Heart right ventricle (tissue), 16 donors: ENCODE measurements at regions not wholly inside any gene's neighbourhood (a gene's known extent, or its start where the extent isn't known, plus 50 kb on each side); places are given as distances from the start of the nearest gene placed in this dataset.

Experiments
- ATAC-seq, 8 donors: fragments of 200-7000 bp; cut with Tn5 transposase; one replicate each; pipeline ENCODE4 v1.9.1; 2020; ENCODE audit warnings: mild to moderate bottlenecking in 8 of 8, moderate library complexity in 8 of 8, moderate number of reproducible peaks in 1 of 8
- DNase-seq, 2 donors: peaks; one replicate each; pipeline ENCODE4 v3.0.0-alpha.2; 2020
- H3K27ac ChIP-seq, 10 donors: fragments of 200-600 bp; sonication (generic) in 2 of 10; one replicate each; pipeline versions ENCODE4 v1.5.0 to v1.8.0; 2020 to 2022; ENCODE audit warnings: mild to moderate bottlenecking in 3 of 10
- H3K27me3 ChIP-seq, 7 donors: fragments of 200-600 bp; one replicate each; pipeline ENCODE4 v1.8.0; 2021 to 2022; ENCODE audit warnings: mild to moderate bottlenecking in 2 of 7
- H3K36me3 ChIP-seq, 9 donors: fragments of 200-600 bp; sonication (generic) in 1 of 9; one replicate each; pipeline versions ENCODE4 v1.5.0 to v1.8.0; 2020 to 2022; ENCODE audit warnings: mild to moderate bottlenecking in 2 of 9
- H3K4me1 ChIP-seq, 9 donors: fragments of 200-600 bp; sonication (generic) in 1 of 9; one replicate each; pipeline versions ENCODE4 v1.5.0 to v1.8.0; 2020 to 2022; ENCODE audit warnings: mild to moderate bottlenecking in 4 of 9
- H3K4me3 ChIP-seq, 10 donors: fragments of 200-600 bp; sonication (generic) in 2 of 10; one replicate each; pipeline versions ENCODE4 v1.5.0 to v1.8.0; 2020 to 2022; ENCODE audit warnings: mild to moderate bottlenecking in 7 of 10, moderate library complexity in 2 of 10
- H3K9me3 ChIP-seq, 11 donors: fragments of 200-600 bp in 10 of 11; sonication (generic) in 2 of 11; one replicate each; pipeline versions ENCODE4 v1.5.0 to v1.8.0; 2013 to 2022; ENCODE audit warnings: mild to moderate bottlenecking in 2 of 11, control low read depth in 1 of 11, moderate library complexity in 1 of 11
- WGBS, 2 donors: extraction: QIAGEN DNeasy Blood & Tissue Kit; methylation state at CpG; one replicate each; pipeline ENCODE4 v1.1.7; 2013; ENCODE audit warnings: inconsistent platforms in 1 of 2; 5-methylcytosine and 5-hydroxymethylcytosine counted together
- intact Hi-C, 10 donors: fragments of 100-400 bp; cut with DNase I; formaldehyde crosslinking; loops; one replicate each; pipeline versions ENCODE4 v1.11.1 to v1.14.2; 2022
- TF ChIP-seq, protein P1 (sequence below), 9 donors: fragments of 200-600 bp; sonication (generic) in 2 of 9; IDR thresholded peaks; one replicate each; pipeline versions ENCODE4 v1.5.0 to v1.8.0; 2021 to 2022; ENCODE audit warnings: antibody characterized with exemption in 9 of 9, mild to moderate bottlenecking in 5 of 9, moderate library complexity in 1 of 9
- donor health status: Arrhythmogenic right ventricular cardiomyopathy.
- donor health status: ischemic (EF 13 %, LVEDD 7.1; RV severe dilation, severe dysfunction).
- donor health status: healthy with polysubstance abuse.
- donor health status: DM: no; HTN: yes; CAD: no.
- donor health status: DM: no; HTN: no; CAD: no.
- donor health status: ischemic (EF 25% LVEDD 6.9; RV normal size, moderate dysfunction).
- donor health status: ischemic (EF 25% LVEDD 5.7; RV mildly dilated, moderate dysfunction).
- donor health status: healthy.
- donor health status: DM: yes; HTN: yes; CAD: no.
- donor health status: Ischemic cardiomyopathy.
- donor health status: ischemic (EF 35%, LVEDD 5.7; RV mildly dilated, moderate dysfunction).
- donor health status: nonischemic (EF 11% LVEDD 7.7; RV severe dilation, severe dysfunction).
- donor health status: DM: yes; HTN: yes; CAD: no.
- donor health status: PGD.
- donor health status: ischemic (EF 29% LVEDD 5.4; RV normal size, mild dysfunction).
- donor health status: nonischemic (EF 23%, LVEDD 6.1; RV moderate dilation, normal function).

DNA sequence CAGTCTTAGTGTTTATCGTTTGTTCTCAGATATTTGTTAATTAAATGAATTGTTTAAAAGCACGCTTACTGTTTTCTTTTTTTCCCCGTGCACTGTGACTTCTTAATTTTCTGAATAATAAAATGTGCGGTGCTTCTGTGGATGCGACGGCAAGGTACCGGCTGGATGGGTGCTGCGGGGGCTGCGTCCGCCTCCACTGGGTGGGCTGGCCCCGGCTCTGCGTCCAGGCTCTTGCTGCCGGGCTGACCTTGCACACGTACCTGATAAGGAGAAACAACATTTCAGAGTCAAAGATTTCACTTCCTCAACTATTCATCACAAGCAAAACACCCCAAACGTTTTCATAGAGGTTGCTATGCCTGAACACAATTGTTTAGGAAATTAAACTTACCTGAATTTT lies 404.0 kb upstream of the IRX1 start:
- intact Hi-C loops: no loop called here
- ATAC-seq: no peak
- H3K27me3 ChIP-seq: peaks cover 0 to 55% (median 16%) of the 10 kb centered on the region in 7 donors
- TF ChIP-seq, protein P1, sequence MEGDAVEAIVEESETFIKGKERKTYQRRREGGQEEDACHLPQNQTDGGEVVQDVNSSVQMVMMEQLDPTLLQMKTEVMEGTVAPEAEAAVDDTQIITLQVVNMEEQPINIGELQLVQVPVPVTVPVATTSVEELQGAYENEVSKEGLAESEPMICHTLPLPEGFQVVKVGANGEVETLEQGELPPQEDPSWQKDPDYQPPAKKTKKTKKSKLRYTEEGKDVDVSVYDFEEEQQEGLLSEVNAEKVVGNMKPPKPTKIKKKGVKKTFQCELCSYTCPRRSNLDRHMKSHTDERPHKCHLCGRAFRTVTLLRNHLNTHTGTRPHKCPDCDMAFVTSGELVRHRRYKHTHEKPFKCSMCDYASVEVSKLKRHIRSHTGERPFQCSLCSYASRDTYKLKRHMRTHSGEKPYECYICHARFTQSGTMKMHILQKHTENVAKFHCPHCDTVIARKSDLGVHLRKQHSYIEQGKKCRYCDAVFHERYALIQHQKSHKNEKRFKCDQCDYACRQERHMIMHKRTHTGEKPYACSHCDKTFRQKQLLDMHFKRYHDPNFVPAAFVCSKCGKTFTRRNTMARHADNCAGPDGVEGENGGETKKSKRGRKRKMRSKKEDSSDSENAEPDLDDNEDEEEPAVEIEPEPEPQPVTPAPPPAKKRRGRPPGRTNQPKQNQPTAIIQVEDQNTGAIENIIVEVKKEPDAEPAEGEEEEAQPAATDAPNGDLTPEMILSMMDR (IDR thresholded peaks at IDR 0.05): no peak
- H3K4me1 ChIP-seq: no peaks in the 10 kb centered on the region
- H3K9me3 ChIP-seq: no peaks in the 10 kb centered on the region
- H3K27ac ChIP-seq: no peak overlapping the region
- WGBS, 2 donors: 68 to 74% methylated on average over 15 of the region's 15 CpGs
- H3K36me3 ChIP-seq: no peaks in the 10 kb centered on the region
- no peak overlapping the region for H3K4me3 ChIP-seq
- DNase-seq: no peak

DNA sequence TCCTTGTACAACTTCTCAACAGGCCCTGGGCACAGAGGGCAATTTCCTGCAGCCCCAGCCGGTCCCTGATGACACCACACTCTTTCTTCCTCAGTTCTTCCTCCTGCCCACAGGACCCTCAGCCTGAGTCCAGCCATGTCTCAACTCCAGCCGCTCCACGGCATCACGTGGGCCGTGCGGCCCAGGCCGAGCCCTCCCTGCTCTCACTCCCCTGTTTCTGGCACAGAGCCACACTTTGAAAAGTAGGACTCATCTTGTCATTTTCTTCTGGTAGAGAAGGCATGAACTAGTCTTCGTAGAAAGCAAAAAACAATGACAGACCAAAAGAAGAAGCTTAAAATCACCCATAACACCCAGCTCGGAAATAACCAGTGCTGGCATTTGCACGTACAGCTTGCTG lies 404.7 kb upstream of the IRX1 start:
- H3K27me3 ChIP-seq: peaks cover 0 to 53% (median 10%) of the 10 kb centered on the region in 7 donors
- TF ChIP-seq, protein P1 (IDR thresholded peaks at IDR 0.05): no peak
- H3K4me1 ChIP-seq: no peaks in the 10 kb centered on the region
- no peaks in the 10 kb centered on the region for H3K36me3 ChIP-seq
- no peak for DNase-seq
- no peak overlapping the region for H3K4me3 ChIP-seq
- intact Hi-C loops: no loop called here
- no peak overlapping the region for H3K27ac ChIP-seq
- 76 to 87% methylated on average over 10 of the region's 10 CpGs for WGBS, 2 donors
- no peaks in the 10 kb centered on the region for H3K9me3 ChIP-seq
- no peak for ATAC-seq

DNA sequence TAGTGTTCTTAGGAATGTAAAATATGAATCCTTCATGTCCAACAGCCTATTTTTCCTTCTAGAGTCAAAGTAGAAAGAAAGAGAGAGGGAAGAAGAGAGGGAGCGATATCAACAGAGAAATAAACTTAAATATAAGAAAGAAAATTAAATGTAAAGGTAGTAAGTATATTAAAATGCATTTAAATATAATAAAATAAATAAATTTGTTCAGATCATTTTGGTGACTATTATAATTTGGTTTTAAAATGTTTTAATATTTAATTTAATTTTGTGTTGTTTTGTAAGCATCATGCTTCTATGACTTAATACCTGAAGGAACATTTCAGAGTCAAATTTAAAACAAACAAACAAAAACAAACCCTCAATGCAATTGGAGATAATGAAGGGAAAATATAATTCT lies 405.2 kb upstream of the IRX1 start:
- TF ChIP-seq, protein P1 (IDR thresholded peaks at IDR 0.05): no peak
- Histone ChIP-seq H3K27me3 (peaks cover 0 to 54% (median 11%) of the 10 kb centered on the region in 7 donors), H3K27ac (no peak overlapping the region), H3K4me1 (no peaks in the 10 kb centered on the region), H3K9me3 (no peaks in the 10 kb centered on the region), H3K4me3 (no peak overlapping the region), H3K36me3 (no peaks in the 10 kb centered on the region)
- intact Hi-C loops: no loop called here
- 25 to 97% methylated on average over 1 of the region's 1 CpG for WGBS, 2 donors
- no peak for ATAC-seq
- no peak for DNase-seq

DNA sequence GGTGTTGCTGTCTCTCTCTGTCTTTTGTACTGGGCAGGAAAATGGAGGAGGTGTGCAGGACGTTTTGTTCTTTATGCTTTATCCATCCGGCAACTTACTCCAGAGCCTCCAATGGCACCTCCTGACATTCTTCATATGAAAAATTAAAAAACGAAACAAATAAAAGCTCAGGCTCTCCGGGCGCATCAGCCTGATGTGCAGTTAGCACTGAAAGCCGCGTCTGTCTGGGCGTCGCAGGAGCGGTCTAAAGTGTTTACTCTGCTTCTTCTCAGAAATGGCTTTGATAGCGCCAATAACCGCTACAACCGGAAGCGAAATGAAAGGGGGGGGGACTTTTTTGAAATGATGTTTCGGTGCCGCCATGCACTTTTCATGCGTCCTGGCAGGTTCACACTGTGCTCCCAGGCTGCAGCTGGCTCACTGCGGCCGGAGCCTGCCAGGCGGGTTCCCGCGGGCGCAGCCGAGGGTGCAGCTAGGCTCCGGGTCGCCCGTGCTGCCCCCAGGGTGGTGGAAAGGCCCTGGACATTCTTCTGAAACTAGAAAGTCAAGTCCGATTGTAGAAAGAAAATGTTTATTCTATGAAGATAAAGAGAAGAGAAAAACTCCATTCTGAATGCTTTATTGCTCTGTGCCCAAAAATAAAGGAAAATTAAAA lies 407.7 kb upstream of the IRX1 start:
- no peaks in the 10 kb centered on the region for H3K4me1 ChIP-seq
- no peak overlapping the region for H3K4me3 ChIP-seq
- ATAC-seq (no peak), DNase-seq (no peak)
- H3K27ac ChIP-seq: no peak overlapping the region
- peaks cover 0 to 48% (median 12%) of the 10 kb centered on the region in 7 donors for H3K27me3 ChIP-seq
- H3K36me3 ChIP-seq: no peaks in the 10 kb centered on the region
- TF ChIP-seq, protein P1 (IDR thresholded peaks at IDR 0.05): no peak
- 86 to 88% methylated on average over 28 of the region's 28 CpGs for WGBS, 2 donors
- no peaks in the 10 kb centered on the region for H3K9me3 ChIP-seq
- intact Hi-C loops: no loop called here
